ENCODE measurements at regions not wholly inside any gene's neighbourhood (a gene's known extent, or its start where the extent isn't known, plus 50 kb on each side); places are given as distances from the start of the nearest gene placed in this dataset.

- TF ChIP-seq CTCF (conservative IDR thresholded peaks at IDR 0.05; ENCODE audit: low read length), result no peak
Observed at GRCh38 chr1:232463225-232463624, 166.7 kb downstream of the SIPA1L2 start.

GRCh38 chr1:232462213-232462612, 167.7 kb downstream of the SIPA1L2 start:
- no peak for TF ChIP-seq CTCF (conservative IDR thresholded peaks at IDR 0.05; ENCODE audit: low read length)
- no peak for DNase-seq (ENCODE audit: low read depth)
- no peak overlapping the region for H3K4me3 ChIP-seq (ENCODE audit: low read length)

More at GRCh38 chr1:232463225-232463624, 166.7 kb downstream of the SIPA1L2 start:
- peak; percentile 44 for DNase-seq (ENCODE audit: low read depth)
- no peak overlapping the region for H3K4me3 ChIP-seq (ENCODE audit: low read length)

GRCh38 chr1:232459826-232460225, 170.1 kb downstream of the SIPA1L2 start:
- H3K4me3 ChIP-seq (ENCODE audit: low read length), result no peak overlapping the region
- TF ChIP-seq CTCF (conservative IDR thresholded peaks at IDR 0.05; ENCODE audit: low read length), result no peak
- peak; percentile 21 for DNase-seq (ENCODE audit: low read depth)

GRCh38 chr1:232459087-232459486, 170.8 kb downstream of the SIPA1L2 start:
- no peak for TF ChIP-seq CTCF (conservative IDR thresholded peaks at IDR 0.05; ENCODE audit: low read length)
- H3K4me3 ChIP-seq (ENCODE audit: low read length), result no peak overlapping the region
- DNase-seq (ENCODE audit: low read depth), result no peak

- no peak overlapping the region for H3K4me3 ChIP-seq (ENCODE audit: low read length)
- no peak for DNase-seq (ENCODE audit: low read depth)
- no peak for TF ChIP-seq CTCF (conservative IDR thresholded peaks at IDR 0.05; ENCODE audit: low read length)
Observed at GRCh38 chr1:232457595-232457994, 172.3 kb downstream of the SIPA1L2 start.

GRCh38 chr1:232456714-232457113, 173.2 kb downstream of the SIPA1L2 start:
- no peak for TF ChIP-seq CTCF (conservative IDR thresholded peaks at IDR 0.05; ENCODE audit: low read length)
- no peak overlapping the region for H3K4me3 ChIP-seq (ENCODE audit: low read length)
- DNase-seq (ENCODE audit: low read depth), result no peak

GRCh38 chr1:232454227-232454886, 175.6 kb downstream of the SIPA1L2 start:
- no peak for DNase-seq (ENCODE audit: low read depth)
- no peak for TF ChIP-seq CTCF (conservative IDR thresholded peaks at IDR 0.05; ENCODE audit: low read length)
- no peak overlapping the region for H3K4me3 ChIP-seq (ENCODE audit: low read length)
